DOHH2 (cell line): ENCODE measurements at regions not wholly inside any gene's neighbourhood (a gene's known extent, or its start where the extent isn't known, plus 50 kb on each side); places are given as distances from the start of the nearest gene placed in this dataset.
"Not testable (repeated sequence)": the region's sequence is repeated elsewhere in the genome, so short reads cannot be mapped to it uniquely, and the experiment has no call there.

ENCODE experiments used
- H3F3A ChIP-seq: fragments of 200-600 bp; sonication (generic), shearing (Covaris generic); 2 replicates; pipeline ENCODE4 v1.6.0; 2016; ENCODE audit warnings: antibody characterized with exemption, mild to moderate bottlenecking; ENCODE audit not compliant: control insufficient read depth, insufficient read depth
- H3K27ac ChIP-seq: fragments of 200-600 bp; sonication (generic); 2 replicates; pipeline ENCODE4 v1.5.1; 2014; ENCODE audit warnings: low read depth, mild to moderate bottlenecking, low read length, moderate library complexity
- H3K27me3 ChIP-seq: fragments of 200-600 bp; sonication (generic); 2 replicates; pipeline ENCODE4 v1.6.1; 2014; ENCODE audit warnings: mild to moderate bottlenecking, low read length, mixed read lengths; ENCODE audit not compliant: control insufficient read depth
- H3K36me3 ChIP-seq: fragments of 200-600 bp; sonication (generic); 2 replicates; pipeline ENCODE4 v1.6.1; 2014; ENCODE audit warnings: mild to moderate bottlenecking, low read length, moderate library complexity, mixed read lengths; ENCODE audit not compliant: control insufficient read depth
- H3K4me1 ChIP-seq: fragments of 200-600 bp; sonication (generic); 2 replicates; pipeline ENCODE4 v1.6.1; 2014; ENCODE audit warnings: mild to moderate bottlenecking, low read length, mixed read lengths; ENCODE audit not compliant: control insufficient read depth
- H3K4me2 ChIP-seq: fragments of 200-600 bp; sonication (generic); 2 replicates; pipeline ENCODE4 v1.6.0; 2014; ENCODE audit warnings: mild to moderate bottlenecking, low read length, moderate library complexity
- H3K4me3 ChIP-seq: fragments of 200-600 bp; sonication (generic); 2 replicates; pipeline ENCODE4 v1.5.1; 2014; ENCODE audit warnings: mild to moderate bottlenecking, low read length, mixed read lengths
- H3K79me2 ChIP-seq: fragments of 200-600 bp; sonication (generic); 2 replicates; pipeline ENCODE4 v1.6.1; 2014; ENCODE audit warnings: mild to moderate bottlenecking, low read length, mixed read lengths; ENCODE audit not compliant: control insufficient read depth
- H3K9me2 ChIP-seq: fragments of 200-600 bp; sonication (generic); replicated peaks from 2 replicates; pipeline ENCODE4 v1.6.1; 2014; ENCODE audit warnings: mild to moderate bottlenecking, low read length, mixed read lengths; ENCODE audit not compliant: control insufficient read depth
- H3K9me3 ChIP-seq: fragments of 200-600 bp; sonication (generic); 2 replicates; pipeline ENCODE4 v1.6.1; 2014; ENCODE audit warnings: antibody characterized with exemption, low read length, mixed read lengths; ENCODE audit not compliant: control insufficient read depth, insufficient read depth
- H4K20me1 ChIP-seq: fragments of 200-600 bp; sonication (generic); 2 replicates; pipeline ENCODE4 v1.6.0; 2014; ENCODE audit warnings: low read depth, mild to moderate bottlenecking, antibody characterized with exemption, low read length, moderate library complexity; ENCODE audit not compliant: control insufficient read depth, insufficient read depth
- EZH2phosphoT487 ChIP-seq: fragments of 200-600 bp; sonication (generic); IDR thresholded peaks from 2 replicates; pipeline ENCODE4 v1.6.1; 2017; ENCODE audit warnings: borderline replicate concordance, mild to moderate bottlenecking, antibody characterized with exemption, low read length, moderate library complexity, mixed read lengths
- TF ChIP-seq, protein P1 (sequence below): fragments of 200-600 bp; sonication (generic); IDR thresholded peaks from one replicate; pipeline ENCODE4 v1.5.1; 2014; ENCODE audit warnings: antibody characterized with exemption, mild to moderate bottlenecking, low read depth, low read length; ENCODE audit not compliant: poor library complexity, severe bottlenecking

DNA sequence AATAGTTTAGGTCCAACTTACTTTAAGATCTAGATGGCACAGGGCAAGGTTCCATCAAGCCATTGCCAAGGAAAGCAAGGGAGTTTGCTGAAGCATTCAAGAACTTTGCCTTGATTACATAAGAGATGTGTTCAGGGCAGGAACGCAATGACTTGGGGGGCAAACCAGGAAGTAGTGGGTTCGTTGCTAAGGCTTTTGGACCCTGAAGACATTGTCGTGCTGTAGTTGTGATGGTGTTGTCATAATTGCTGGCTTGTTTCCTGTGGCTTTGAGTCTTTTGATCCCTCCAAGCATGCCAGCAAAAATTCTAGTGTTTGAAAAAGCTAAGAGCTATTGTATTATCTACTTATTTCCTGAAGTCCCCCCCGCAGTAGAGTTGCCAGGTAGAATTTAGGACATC lies 70.7 kb upstream of the HNF1B start:
- Histone ChIP-seq H3K9me3 (no peaks in the 10 kb centered on the region), H3K79me2 (no peaks in the 10 kb centered on the region), H3K36me3 (no peaks in the 10 kb centered on the region), H3K9me2 (no peaks in the 10 kb centered on the region), H3K4me1 (peaks cover 36% of the 10 kb centered on the region), H3K4me2 (no peak overlapping the region), H3F3A (peaks cover 10% of the 10 kb centered on the region), H3K27me3 (peaks cover 15% of the 10 kb centered on the region; the same call in 1 of the 2 replicates), H4K20me1 (no peaks in the 10 kb centered on the region), H3K4me3 (no peak overlapping the region), H3K27ac (no peak overlapping the region)
- TF ChIP-seq, protein P1, sequence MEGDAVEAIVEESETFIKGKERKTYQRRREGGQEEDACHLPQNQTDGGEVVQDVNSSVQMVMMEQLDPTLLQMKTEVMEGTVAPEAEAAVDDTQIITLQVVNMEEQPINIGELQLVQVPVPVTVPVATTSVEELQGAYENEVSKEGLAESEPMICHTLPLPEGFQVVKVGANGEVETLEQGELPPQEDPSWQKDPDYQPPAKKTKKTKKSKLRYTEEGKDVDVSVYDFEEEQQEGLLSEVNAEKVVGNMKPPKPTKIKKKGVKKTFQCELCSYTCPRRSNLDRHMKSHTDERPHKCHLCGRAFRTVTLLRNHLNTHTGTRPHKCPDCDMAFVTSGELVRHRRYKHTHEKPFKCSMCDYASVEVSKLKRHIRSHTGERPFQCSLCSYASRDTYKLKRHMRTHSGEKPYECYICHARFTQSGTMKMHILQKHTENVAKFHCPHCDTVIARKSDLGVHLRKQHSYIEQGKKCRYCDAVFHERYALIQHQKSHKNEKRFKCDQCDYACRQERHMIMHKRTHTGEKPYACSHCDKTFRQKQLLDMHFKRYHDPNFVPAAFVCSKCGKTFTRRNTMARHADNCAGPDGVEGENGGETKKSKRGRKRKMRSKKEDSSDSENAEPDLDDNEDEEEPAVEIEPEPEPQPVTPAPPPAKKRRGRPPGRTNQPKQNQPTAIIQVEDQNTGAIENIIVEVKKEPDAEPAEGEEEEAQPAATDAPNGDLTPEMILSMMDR, result no peak
- TF ChIP-seq EZH2phosphoT487, result no peak

DNA sequence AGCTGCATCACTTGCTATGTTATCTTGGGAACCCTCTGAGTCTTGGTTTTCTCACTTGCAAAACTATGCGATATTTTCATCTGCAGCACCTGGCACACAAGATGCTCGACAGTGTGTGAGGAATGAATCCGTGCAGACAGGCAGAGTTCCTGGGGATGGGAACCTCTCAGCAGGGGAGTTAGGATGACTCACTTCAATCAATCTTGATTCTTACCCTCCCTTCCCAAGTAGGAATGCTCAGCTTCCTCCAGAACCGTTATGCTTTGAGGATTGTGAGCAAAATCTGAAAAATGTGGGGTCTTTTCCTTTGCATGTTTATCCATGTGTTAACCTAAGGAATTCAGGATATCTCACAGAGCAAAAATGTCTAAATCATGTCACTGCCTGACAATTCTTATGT lies 68.9 kb upstream of the HNF1B start:
- no peaks in the 10 kb centered on the region for H3K36me3 ChIP-seq
- no peak for TF ChIP-seq EZH2phosphoT487
- TF ChIP-seq, protein P1, result no peak
- no peaks in the 10 kb centered on the region for H4K20me1 ChIP-seq
- H3K27me3 ChIP-seq, result peaks cover 17% of the 10 kb centered on the region; the same call in 1 of the 2 replicates
- no peaks in the 10 kb centered on the region for H3F3A ChIP-seq
- no peak overlapping the region for H3K27ac ChIP-seq
- H3K79me2 ChIP-seq, result no peaks in the 10 kb centered on the region
- H3K4me1 ChIP-seq, result peaks cover 19% of the 10 kb centered on the region
- H3K4me3 ChIP-seq, result no peak overlapping the region
- H3K9me2 ChIP-seq, result no peaks in the 10 kb centered on the region
- H3K4me2 ChIP-seq, result no peak overlapping the region
- H3K9me3 ChIP-seq, result no peaks in the 10 kb centered on the region

DNA sequence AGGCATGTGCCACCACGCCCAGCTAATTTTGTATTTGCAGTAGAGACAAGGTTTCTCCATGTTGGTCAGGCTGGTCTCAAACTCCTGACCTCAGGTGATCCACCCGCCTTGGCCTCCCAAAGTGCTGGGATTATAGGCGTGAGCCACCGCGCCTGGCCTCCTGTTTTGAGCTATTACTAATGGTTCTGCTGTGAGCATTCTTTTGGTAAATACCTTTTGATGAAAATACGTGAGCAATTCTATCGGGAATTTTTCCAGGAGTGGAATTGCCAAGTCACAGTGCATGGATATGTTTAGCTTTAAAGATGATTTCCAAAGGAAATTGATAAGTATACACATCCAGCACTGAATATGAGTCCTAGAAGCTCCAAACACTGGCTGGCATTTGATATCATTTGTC lies 64.0 kb upstream of the HNF1B start:
- H3K79me2 ChIP-seq, H3K4me1 ChIP-seq, H3K4me2 ChIP-seq: not testable (repeated sequence)

DNA sequence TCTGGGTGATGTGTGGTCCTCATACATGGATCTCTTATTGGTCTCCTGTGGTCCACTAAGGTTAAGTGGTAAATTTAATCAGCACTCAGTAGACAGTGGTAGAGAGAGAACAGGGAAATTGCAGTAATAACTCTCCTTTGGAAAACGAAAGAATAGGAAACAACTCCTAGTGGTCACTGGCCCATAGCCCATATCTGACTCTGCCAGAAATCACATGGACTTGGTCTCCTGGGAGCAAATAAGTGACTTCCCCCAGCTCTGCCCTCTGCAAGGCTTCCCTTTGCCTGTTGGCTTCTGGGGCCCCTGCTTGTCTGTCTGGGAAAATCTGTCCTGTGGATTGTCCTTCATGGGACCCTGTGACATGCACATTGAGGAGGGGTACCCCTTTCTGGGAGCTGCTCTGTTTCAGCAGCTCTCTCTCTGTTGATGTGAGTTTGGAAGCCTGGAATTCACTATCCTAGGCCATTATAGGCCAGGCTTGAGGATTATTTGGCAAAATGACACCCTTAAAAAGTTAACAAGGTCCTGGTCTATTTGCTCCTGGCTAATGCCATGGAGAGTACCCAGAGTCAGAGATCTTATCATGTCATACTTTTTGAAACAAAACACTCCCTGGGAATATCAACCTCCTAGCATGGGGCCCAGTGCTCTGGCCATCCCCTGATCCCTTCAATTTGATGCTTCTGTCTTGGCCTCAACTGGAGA lies 58.0 kb upstream of the HNF1B start:
- H4K20me1 ChIP-seq, result no peaks in the 10 kb centered on the region
- H3K4me3 ChIP-seq, result no peak overlapping the region
- H3K36me3 ChIP-seq, result no peaks in the 10 kb centered on the region
- H3K4me1 ChIP-seq, result peaks cover 27% of the 10 kb centered on the region
- H3K9me2 ChIP-seq, result no peaks in the 10 kb centered on the region
- no peak overlapping the region for H3K4me2 ChIP-seq
- no peaks in the 10 kb centered on the region for H3K79me2 ChIP-seq
- no peaks in the 10 kb centered on the region for H3K27me3 ChIP-seq
- no peaks in the 10 kb centered on the region for H3K9me3 ChIP-seq
- no peak overlapping the region for H3K27ac ChIP-seq
- H3F3A ChIP-seq, result no peaks in the 10 kb centered on the region
- TF ChIP-seq, protein P1, result no peak
- TF ChIP-seq EZH2phosphoT487, result no peak

More for the DNA sequence above, 64.0 kb upstream of the HNF1B start:
- not testable (repeated sequence) for H3F3A ChIP-seq, H3K9me3 ChIP-seq, H3K27me3 ChIP-seq, H3K9me2 ChIP-seq, H3K27ac ChIP-seq, H3K4me3 ChIP-seq, H3K36me3 ChIP-seq, H4K20me1 ChIP-seq
